Testis (tissue), 2 donors: ENCODE measurements at regions not wholly inside any gene's neighbourhood (a gene's known extent, or its start where the extent isn't known, plus 50 kb on each side); places are given as distances from the start of the nearest gene placed in this dataset.

Source experiments
- CTCF ChIP-seq, 3 experiments: fragments of 450-650 bp in 2 of 3; fragments of 200-600 bp in 1 of 3; sonication (generic) in 1 of 3; IDR thresholded peaks; one replicate each; pipeline ENCODE4 v1.5.1; 2016 to 2019; ENCODE audit warnings: antibody characterized with exemption in 3 of 3, mild to moderate bottlenecking in 2 of 3, moderate library complexity in 1 of 3
- POLR2A ChIP-seq: fragments of 450-650 bp; IDR thresholded peaks from one replicate; pipeline ENCODE4 v1.6.1; 2017; ENCODE audit warnings: antibody characterized with exemption, mild to moderate bottlenecking, moderate library complexity

- no peak for TF ChIP-seq CTCF (IDR thresholded peaks at IDR 0.05)
- TF ChIP-seq POLR2A: no peak
Measured at GRCh38 chr3:46100812-46101211, 73.5 kb upstream of the XCR1 start.
